ENCODE measurements at regions not wholly inside any gene's neighbourhood (a gene's known extent, or its start where the extent isn't known, plus 50 kb on each side); places are given as distances from the start of the nearest gene placed in this dataset.

DNA sequence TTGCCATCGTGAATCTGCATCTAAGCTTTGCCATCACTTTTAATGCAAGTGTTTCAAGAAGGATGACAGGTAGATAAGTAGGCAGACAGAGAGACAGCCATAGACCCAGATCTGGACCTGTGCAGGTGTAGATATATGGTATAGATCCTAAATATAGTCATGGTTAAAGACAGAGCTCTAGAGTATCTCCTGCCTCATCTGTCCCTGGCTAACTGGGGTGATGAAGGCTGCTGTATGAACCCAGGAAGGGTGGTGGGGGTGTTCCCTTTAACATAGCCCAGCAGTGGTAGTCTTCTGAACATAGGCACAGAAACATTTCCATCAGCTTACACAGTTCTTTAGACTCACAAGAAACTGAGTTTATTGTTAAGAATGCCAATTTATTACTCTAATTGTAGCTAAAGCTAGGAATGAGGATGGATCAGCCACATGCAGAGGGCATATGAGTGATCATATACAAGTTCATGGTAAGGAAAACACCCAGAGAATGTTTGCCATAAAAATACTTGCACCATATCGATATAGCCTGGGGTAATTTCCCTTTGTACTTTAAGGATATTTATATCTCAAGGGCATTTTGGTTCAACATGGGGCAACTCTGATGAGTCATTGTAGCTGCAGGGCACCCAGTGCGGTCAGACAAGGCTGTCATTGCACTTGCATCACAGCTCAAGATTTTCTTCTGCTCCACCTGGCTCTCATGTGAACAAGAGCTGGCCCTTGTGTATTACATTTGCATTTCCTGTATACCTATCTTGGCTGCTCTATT lies 587.2 kb downstream of the EPM2A start:
- Mint-ChIP-seq H3K4me3 (ENCODE audit: unreplicated experiment) (no peak overlapping the region), H3K27me3 (ENCODE audit: unreplicated experiment) (no peaks in the 10 kb centered on the region), H3K4me1 (ENCODE audit: unreplicated experiment) (peaks cover 35% of the 10 kb centered on the region), H3K36me3 (ENCODE audit: unreplicated experiment) (no peaks in the 10 kb centered on the region), H3K9me3 (ENCODE audit: unreplicated experiment) (no peaks in the 10 kb centered on the region), H3K27ac (ENCODE audit: unreplicated experiment) (peak overlapping the region; percentile 33)
- TF ChIP-seq, protein P1, sequence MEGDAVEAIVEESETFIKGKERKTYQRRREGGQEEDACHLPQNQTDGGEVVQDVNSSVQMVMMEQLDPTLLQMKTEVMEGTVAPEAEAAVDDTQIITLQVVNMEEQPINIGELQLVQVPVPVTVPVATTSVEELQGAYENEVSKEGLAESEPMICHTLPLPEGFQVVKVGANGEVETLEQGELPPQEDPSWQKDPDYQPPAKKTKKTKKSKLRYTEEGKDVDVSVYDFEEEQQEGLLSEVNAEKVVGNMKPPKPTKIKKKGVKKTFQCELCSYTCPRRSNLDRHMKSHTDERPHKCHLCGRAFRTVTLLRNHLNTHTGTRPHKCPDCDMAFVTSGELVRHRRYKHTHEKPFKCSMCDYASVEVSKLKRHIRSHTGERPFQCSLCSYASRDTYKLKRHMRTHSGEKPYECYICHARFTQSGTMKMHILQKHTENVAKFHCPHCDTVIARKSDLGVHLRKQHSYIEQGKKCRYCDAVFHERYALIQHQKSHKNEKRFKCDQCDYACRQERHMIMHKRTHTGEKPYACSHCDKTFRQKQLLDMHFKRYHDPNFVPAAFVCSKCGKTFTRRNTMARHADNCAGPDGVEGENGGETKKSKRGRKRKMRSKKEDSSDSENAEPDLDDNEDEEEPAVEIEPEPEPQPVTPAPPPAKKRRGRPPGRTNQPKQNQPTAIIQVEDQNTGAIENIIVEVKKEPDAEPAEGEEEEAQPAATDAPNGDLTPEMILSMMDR (IDR thresholded peaks at IDR 0.05), result no peak
- no peak for DNase-seq (ENCODE audit: extremely low spot score, unreplicated experiment)

- Mint-ChIP-seq H3K36me3 (ENCODE audit: unreplicated experiment) (no peaks in the 10 kb centered on the region), H3K9me3 (ENCODE audit: unreplicated experiment) (no peaks in the 10 kb centered on the region)
- TF ChIP-seq, protein P1 (IDR thresholded peaks at IDR 0.05), result no peak
These were observed 586.5 kb downstream of the EPM2A start for GRCh38 chr6:145148776-145149175.

DNA sequence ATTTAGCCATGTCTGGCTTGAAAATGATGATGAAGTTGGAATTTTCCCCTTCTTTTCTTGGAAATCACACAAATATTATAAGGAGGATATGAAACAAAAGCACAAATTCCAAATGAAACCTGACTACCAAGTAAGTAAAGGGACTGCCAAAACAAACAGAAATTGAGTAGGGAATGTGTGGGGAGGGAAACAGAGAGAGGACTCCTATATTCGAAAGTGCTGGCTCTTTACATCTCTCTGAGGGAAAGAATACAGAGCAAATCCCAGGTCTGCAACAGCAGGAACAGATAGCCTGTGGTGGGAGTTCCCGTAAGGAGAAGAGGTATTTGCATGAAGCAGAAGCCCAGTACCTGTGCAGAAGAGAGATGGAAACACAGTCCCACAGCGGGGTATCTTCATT lies 583.7 kb downstream of the EPM2A start:
- Mint-ChIP-seq H3K27me3 (ENCODE audit: unreplicated experiment) (no peaks in the 10 kb centered on the region), H3K36me3 (ENCODE audit: unreplicated experiment) (no peaks in the 10 kb centered on the region), H3K27ac (ENCODE audit: unreplicated experiment) (peak overlapping the region; percentile 23), H3K9me3 (ENCODE audit: unreplicated experiment) (no peaks in the 10 kb centered on the region), H3K4me3 (ENCODE audit: unreplicated experiment) (no peak overlapping the region), H3K4me1 (ENCODE audit: unreplicated experiment) (peaks cover 35% of the 10 kb centered on the region)
- no peak for DNase-seq (ENCODE audit: extremely low spot score, unreplicated experiment)
- TF ChIP-seq, protein P1 (IDR thresholded peaks at IDR 0.05), result no peak

More at GRCh38 chr6:145148776-145149175, 586.5 kb downstream of the EPM2A start:
- Mint-ChIP-seq H3K27me3 (ENCODE audit: unreplicated experiment) (no peaks in the 10 kb centered on the region), H3K27ac (ENCODE audit: unreplicated experiment) (peak overlapping the region; percentile 33), H3K4me3 (ENCODE audit: unreplicated experiment) (no peak overlapping the region), H3K4me1 (ENCODE audit: unreplicated experiment) (peaks cover 35% of the 10 kb centered on the region)
- no peak for DNase-seq (ENCODE audit: extremely low spot score, unreplicated experiment)

- TF ChIP-seq, protein P1 (IDR thresholded peaks at IDR 0.05), result no peak
- Mint-ChIP-seq H3K36me3 (ENCODE audit: unreplicated experiment) (no peaks in the 10 kb centered on the region), H3K4me3 (ENCODE audit: unreplicated experiment) (no peak overlapping the region), H3K27ac (ENCODE audit: unreplicated experiment) (no peak overlapping the region), H3K27me3 (ENCODE audit: unreplicated experiment) (no peaks in the 10 kb centered on the region), H3K9me3 (ENCODE audit: unreplicated experiment) (peaks cover 6% of the 10 kb centered on the region), H3K4me1 (ENCODE audit: unreplicated experiment) (peaks cover 21% of the 10 kb centered on the region)
- no peak for DNase-seq (ENCODE audit: extremely low spot score, unreplicated experiment)
These were observed 581.8 kb downstream of the EPM2A start for GRCh38 chr6:145153495-145153894.

- no peak overlapping the region for H3K4me3 Mint-ChIP-seq (ENCODE audit: unreplicated experiment)
- peaks cover 17% of the 10 kb centered on the region for H3K9me3 Mint-ChIP-seq (ENCODE audit: unreplicated experiment)
- H3K27ac Mint-ChIP-seq (ENCODE audit: unreplicated experiment), result no peak overlapping the region
- H3K27me3 Mint-ChIP-seq (ENCODE audit: unreplicated experiment), result no peaks in the 10 kb centered on the region
- no peak for DNase-seq (ENCODE audit: extremely low spot score, unreplicated experiment)
- H3K4me1 Mint-ChIP-seq (ENCODE audit: unreplicated experiment), result peaks cover 16% of the 10 kb centered on the region
- TF ChIP-seq, protein P1 (IDR thresholded peaks at IDR 0.05), result no peak
- H3K36me3 Mint-ChIP-seq (ENCODE audit: unreplicated experiment), result no peaks in the 10 kb centered on the region
These were observed 579.9 kb downstream of the EPM2A start for GRCh38 chr6:145155411-145155810.

All from osteocyte (in vitro differentiated cells).